ENCODE measurements at regions not wholly inside any gene's neighbourhood (a gene's known extent, or its start where the extent isn't known, plus 50 kb on each side); places are given as distances from the start of the nearest gene placed in this dataset.

DNA sequence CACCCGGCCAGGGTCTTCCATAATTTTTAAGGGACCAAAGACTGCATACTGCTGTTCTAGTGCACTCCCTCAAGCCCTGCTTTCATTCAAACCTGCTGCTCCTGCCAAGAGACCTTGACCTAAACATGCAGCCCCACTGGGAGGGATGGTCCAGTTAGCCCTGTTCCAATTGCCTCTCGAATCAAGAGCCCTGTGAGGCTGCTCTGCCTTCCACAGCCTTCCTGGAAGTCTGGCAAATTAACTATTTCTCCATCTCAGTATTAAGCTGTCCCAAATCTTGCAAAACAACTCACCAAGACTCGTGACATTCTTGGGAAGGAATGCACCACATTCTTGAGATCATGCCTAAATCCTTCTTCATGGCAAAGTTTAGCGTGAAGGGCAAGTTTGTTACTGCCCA, 231.3 kb downstream of the C1orf94 start:
- Histone ChIP-seq H3K4me1 (ENCODE audit: insufficient read depth, low read length) (no peaks in the 10 kb centered on the region), H3K27ac (ENCODE audit: low read depth, low read length) (no peak overlapping the region), H3K9me3 (ENCODE audit: control insufficient read depth in 1 of 2, low read length in 2 of 2) (no peaks in the 10 kb centered on the region), H3K27me3 (ENCODE audit: insufficient read depth, low read length) (no peaks in the 10 kb centered on the region), H3K4me3 (ENCODE audit: low read length in 2 of 2) (no peak overlapping the region), H3K36me3 (ENCODE audit: insufficient read depth, low read length) (no peaks in the 10 kb centered on the region)
- no peaks in the 10 kb centered on the region for H3K4me1 Mint-ChIP-seq
- POLR2A ChIA-PET (ENCODE audit: partially characterized antibody): no interaction called here
- intact Hi-C loops (cut with micrococcal nuclease): no loop called here
- no peak for DNase-seq
- H3K27me3 Mint-ChIP-seq: peaks cover 0 to 2% of the 10 kb centered on the region in 2 donors
- CTCF ChIA-PET (ENCODE audit: partially characterized antibody): no interaction called here
- H3K27ac Mint-ChIP-seq: no peak overlapping the region
- H3K4me3 Mint-ChIP-seq: no peak overlapping the region
- no peaks in the 10 kb centered on the region for H3K36me3 Mint-ChIP-seq
- H3K9me3 Mint-ChIP-seq: peaks cover 0 to 3% (median 0%) of the 10 kb centered on the region in 8 donors

DNA sequence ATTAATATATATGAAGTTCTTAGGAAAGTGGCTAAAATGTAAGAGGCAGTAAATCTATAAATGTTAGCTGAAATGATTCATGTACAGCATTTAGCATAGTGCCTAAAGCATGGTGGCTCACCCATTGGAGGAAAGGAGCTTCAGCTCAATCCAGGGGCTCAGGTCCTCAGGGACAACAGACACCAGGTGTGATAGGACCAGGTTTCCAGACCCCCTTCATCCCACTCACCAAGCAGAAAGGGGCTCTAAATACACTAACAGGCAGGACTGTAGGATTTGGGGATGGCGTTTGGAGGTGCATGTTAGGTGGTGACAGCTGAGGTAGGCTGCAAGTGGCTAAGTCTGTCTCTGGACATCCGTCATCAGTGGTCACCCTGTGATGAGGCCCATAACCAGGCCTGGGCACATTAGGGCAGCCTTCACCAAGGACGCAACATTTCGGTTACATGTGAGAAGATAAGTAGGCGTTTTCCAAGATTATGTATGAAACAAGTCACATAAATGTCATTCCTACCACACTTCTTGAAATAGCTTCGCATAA, 233.1 kb downstream of the C1orf94 start:
- no peaks in the 10 kb centered on the region for H3K36me3 Mint-ChIP-seq
- no peak overlapping the region for H3K4me3 ChIP-seq (ENCODE audit: low read length in 2 of 2)
- CTCF ChIA-PET (ENCODE audit: partially characterized antibody): no interaction called here
- H3K9me3 Mint-ChIP-seq: no peaks in the 10 kb centered on the region
- no peak overlapping the region for H3K27ac ChIP-seq (ENCODE audit: low read depth, low read length)
- intact Hi-C loops (cut with micrococcal nuclease): no loop called here
- peaks cover under 1 to 2% of the 10 kb centered on the region in 2 donors for H3K27me3 Mint-ChIP-seq
- no peaks in the 10 kb centered on the region for H3K36me3 ChIP-seq (ENCODE audit: insufficient read depth, low read length)
- H3K27ac Mint-ChIP-seq: no peak overlapping the region
- no peak overlapping the region for H3K4me3 Mint-ChIP-seq
- no peaks in the 10 kb centered on the region for H3K4me1 ChIP-seq (ENCODE audit: insufficient read depth, low read length)
- H3K4me1 Mint-ChIP-seq: no peaks in the 10 kb centered on the region
- no peaks in the 10 kb centered on the region for H3K9me3 ChIP-seq (ENCODE audit: control insufficient read depth in 1 of 2, low read length in 2 of 2)
- POLR2A ChIA-PET (ENCODE audit: partially characterized antibody): interaction anchor here (0.6 kb wide), 1 partner anchor 10 kb away, joined by 3 read pairs; no protein-coding TSS in a partner anchor
- no peaks in the 10 kb centered on the region for H3K27me3 ChIP-seq (ENCODE audit: insufficient read depth, low read length)
- DNase-seq: no peak

- no peak overlapping the region for H3K27ac ChIP-seq (ENCODE audit: low read depth, low read length)
- no peak for DNase-seq
- no peak overlapping the region for H3K4me3 ChIP-seq (ENCODE audit: low read length in 2 of 2)
- CTCF ChIA-PET (ENCODE audit: partially characterized antibody): no interaction called here
- Mint-ChIP-seq H3K4me1 (no peaks in the 10 kb centered on the region), H3K27ac (no peak overlapping the region), H3K4me3 (no peak overlapping the region), H3K36me3 (no peaks in the 10 kb centered on the region), H3K27me3 (peaks cover 6 to 14% of the 10 kb centered on the region in 2 donors), H3K9me3 (no peaks in the 10 kb centered on the region)
- H3K36me3 ChIP-seq (ENCODE audit: insufficient read depth, low read length): no peaks in the 10 kb centered on the region
- no peaks in the 10 kb centered on the region for H3K27me3 ChIP-seq (ENCODE audit: insufficient read depth, low read length)
- POLR2A ChIA-PET (ENCODE audit: partially characterized antibody): no interaction called here
- H3K4me1 ChIP-seq (ENCODE audit: insufficient read depth, low read length): no peaks in the 10 kb centered on the region
- intact Hi-C loops (cut with micrococcal nuclease): no loop called here
- no peaks in the 10 kb centered on the region for H3K9me3 ChIP-seq (ENCODE audit: control insufficient read depth in 1 of 2, low read length in 2 of 2)
Observed at GRCh38 chr1:34412598-34413370, 236.1 kb downstream of the C1orf94 start.

DNA sequence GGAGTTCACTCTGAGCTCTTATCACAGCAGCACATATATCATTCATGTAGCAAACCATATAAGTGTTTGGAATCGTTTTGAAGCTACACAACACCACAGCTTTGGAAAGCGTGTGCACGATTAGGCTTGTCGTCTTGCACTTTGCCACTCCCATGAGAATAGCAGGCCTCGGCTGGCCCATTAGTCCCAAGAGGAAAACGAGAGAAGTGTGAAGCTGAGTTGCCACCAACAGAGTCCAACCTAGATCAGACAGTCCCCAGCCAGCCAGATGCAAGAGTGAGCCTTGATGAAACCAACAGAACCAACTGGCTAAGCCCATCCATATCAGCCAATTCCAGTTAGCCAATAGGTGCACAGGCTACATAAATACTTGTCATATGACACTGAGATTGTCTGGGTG, 238.4 kb downstream of the C1orf94 start:
- CTCF ChIA-PET (ENCODE audit: partially characterized antibody): no interaction called here
- no peaks in the 10 kb centered on the region for H3K9me3 Mint-ChIP-seq
- H3K27me3 ChIP-seq (ENCODE audit: insufficient read depth, low read length): no peaks in the 10 kb centered on the region
- no peak overlapping the region for H3K4me3 ChIP-seq (ENCODE audit: low read length in 2 of 2)
- no peaks in the 10 kb centered on the region for H3K36me3 Mint-ChIP-seq
- H3K36me3 ChIP-seq (ENCODE audit: insufficient read depth, low read length): no peaks in the 10 kb centered on the region
- POLR2A ChIA-PET (ENCODE audit: partially characterized antibody): no interaction called here
- peaks cover 5 to 20% of the 10 kb centered on the region in 2 donors for H3K27me3 Mint-ChIP-seq
- no peaks in the 10 kb centered on the region for H3K4me1 ChIP-seq (ENCODE audit: insufficient read depth, low read length)
- intact Hi-C loops (cut with micrococcal nuclease): no loop called here
- no peak for DNase-seq
- no peak overlapping the region for H3K4me3 Mint-ChIP-seq
- no peak overlapping the region for H3K27ac ChIP-seq (ENCODE audit: low read depth, low read length)
- H3K27ac Mint-ChIP-seq: no peak overlapping the region
- H3K4me1 Mint-ChIP-seq: no peaks in the 10 kb centered on the region
- no peaks in the 10 kb centered on the region for H3K9me3 ChIP-seq (ENCODE audit: control insufficient read depth in 1 of 2, low read length in 2 of 2)

DNA sequence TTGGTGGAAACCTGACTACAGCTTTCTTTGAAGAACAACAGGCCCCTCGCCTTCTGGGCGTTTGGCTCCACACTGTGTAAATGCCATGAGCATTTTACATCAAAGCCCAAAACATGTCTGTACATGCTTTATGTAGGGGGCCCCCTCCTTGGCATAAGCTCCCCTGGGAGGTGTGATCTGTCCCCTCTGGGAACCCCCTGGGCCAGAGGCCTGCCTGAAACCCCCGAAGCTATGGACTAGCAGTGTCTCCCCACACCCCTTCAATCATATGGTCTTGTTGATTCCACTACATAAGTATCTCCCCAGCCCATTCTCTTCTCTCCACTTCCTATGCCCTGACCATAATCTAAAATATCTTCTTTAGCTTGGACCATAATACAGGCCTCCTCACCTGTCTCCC, 241.5 kb downstream of the C1orf94 start:
- Mint-ChIP-seq H3K27ac (no peak overlapping the region), H3K36me3 (no peaks in the 10 kb centered on the region), H3K27me3 (peaks cover 5 to 27% of the 10 kb centered on the region in 2 donors), H3K9me3 (no peaks in the 10 kb centered on the region), H3K4me3 (no peak overlapping the region), H3K4me1 (no peaks in the 10 kb centered on the region)
- H3K4me1 ChIP-seq (ENCODE audit: insufficient read depth, low read length): no peaks in the 10 kb centered on the region
- no peaks in the 10 kb centered on the region for H3K9me3 ChIP-seq (ENCODE audit: control insufficient read depth in 1 of 2, low read length in 2 of 2)
- H3K27ac ChIP-seq (ENCODE audit: low read depth, low read length): no peak overlapping the region
- intact Hi-C loops (cut with micrococcal nuclease): no loop called here
- CTCF ChIA-PET (ENCODE audit: partially characterized antibody): no interaction called here
- H3K27me3 ChIP-seq (ENCODE audit: insufficient read depth, low read length): no peaks in the 10 kb centered on the region
- no peaks in the 10 kb centered on the region for H3K36me3 ChIP-seq (ENCODE audit: insufficient read depth, low read length)
- no peak for DNase-seq
- POLR2A ChIA-PET (ENCODE audit: partially characterized antibody): no interaction called here
- no peak overlapping the region for H3K4me3 ChIP-seq (ENCODE audit: low read length in 2 of 2)

DNA sequence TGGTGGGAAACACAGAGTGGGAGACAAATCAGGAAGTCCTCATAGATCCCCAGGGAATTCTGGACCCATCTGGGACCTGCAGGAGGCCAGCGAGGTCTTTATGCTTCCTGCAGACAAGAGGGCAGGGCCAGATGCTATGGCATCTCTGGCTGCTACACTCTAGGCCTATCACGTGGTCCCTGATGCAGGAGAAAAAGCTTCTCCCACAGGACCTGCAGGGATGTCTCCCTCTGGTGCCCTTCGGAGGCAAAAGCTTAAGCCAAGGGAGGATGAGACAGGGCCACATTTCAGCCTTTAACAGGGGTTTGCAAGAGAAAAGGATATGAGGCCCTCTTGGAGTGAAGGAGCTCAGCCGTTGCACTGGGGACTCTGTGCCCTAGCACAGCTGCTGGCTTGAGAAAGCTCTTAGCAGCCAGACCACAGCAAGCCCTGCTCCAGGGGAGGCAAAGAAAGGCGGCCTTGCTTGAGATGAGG, 243.0 kb downstream of the C1orf94 start:
- CTCF ChIA-PET (ENCODE audit: partially characterized antibody): no interaction called here
- intact Hi-C loops (cut with micrococcal nuclease): no loop called here
- no peak for DNase-seq
- no peaks in the 10 kb centered on the region for H3K4me1 Mint-ChIP-seq
- H3K36me3 Mint-ChIP-seq: no peaks in the 10 kb centered on the region
- H3K27me3 Mint-ChIP-seq: peaks cover 6 to 27% of the 10 kb centered on the region in 2 donors
- no peak overlapping the region for H3K27ac Mint-ChIP-seq
- no peak overlapping the region for H3K4me3 Mint-ChIP-seq
- Histone ChIP-seq H3K27ac (ENCODE audit: low read depth, low read length) (no peak overlapping the region), H3K27me3 (ENCODE audit: insufficient read depth, low read length) (no peaks in the 10 kb centered on the region), H3K36me3 (ENCODE audit: insufficient read depth, low read length) (no peaks in the 10 kb centered on the region), H3K9me3 (ENCODE audit: control insufficient read depth in 1 of 2, low read length in 2 of 2) (no peaks in the 10 kb centered on the region), H3K4me3 (ENCODE audit: low read length in 2 of 2) (no peak overlapping the region), H3K4me1 (ENCODE audit: insufficient read depth, low read length) (no peaks in the 10 kb centered on the region)
- POLR2A ChIA-PET (ENCODE audit: partially characterized antibody): no interaction called here
- no peaks in the 10 kb centered on the region for H3K9me3 Mint-ChIP-seq

- ChIA-PET POLR2A (ENCODE audit: partially characterized antibody) (no interaction called here), CTCF (ENCODE audit: partially characterized antibody) (no interaction called here)
- Mint-ChIP-seq H3K36me3 (no peaks in the 10 kb centered on the region), H3K9me3 (no peaks in the 10 kb centered on the region), H3K27ac (no peak overlapping the region), H3K27me3 (peaks cover 7 to 19% of the 10 kb centered on the region in 2 donors), H3K4me1 (no peaks in the 10 kb centered on the region), H3K4me3 (no peak overlapping the region)
- H3K36me3 ChIP-seq (ENCODE audit: insufficient read depth, low read length): no peaks in the 10 kb centered on the region
- no peak overlapping the region for H3K4me3 ChIP-seq (ENCODE audit: low read length in 2 of 2)
- intact Hi-C loops (cut with micrococcal nuclease): no loop called here
- no peaks in the 10 kb centered on the region for H3K4me1 ChIP-seq (ENCODE audit: insufficient read depth, low read length)
- no peaks in the 10 kb centered on the region for H3K27me3 ChIP-seq (ENCODE audit: insufficient read depth, low read length)
- H3K27ac ChIP-seq (ENCODE audit: low read depth, low read length): no peak overlapping the region
- no peak for DNase-seq
- H3K9me3 ChIP-seq (ENCODE audit: control insufficient read depth in 1 of 2, low read length in 2 of 2): no peaks in the 10 kb centered on the region
Observed at GRCh38 chr1:34425046-34425445, 248.3 kb downstream of the C1orf94 start.

Data from CD4-positive, alpha-beta memory T cell (primary cell).